ENCODE measurements at regions not wholly inside any gene's neighbourhood (a gene's known extent, or its start where the extent isn't known, plus 50 kb on each side); places are given as distances from the start of the nearest gene placed in this dataset.

DNA sequence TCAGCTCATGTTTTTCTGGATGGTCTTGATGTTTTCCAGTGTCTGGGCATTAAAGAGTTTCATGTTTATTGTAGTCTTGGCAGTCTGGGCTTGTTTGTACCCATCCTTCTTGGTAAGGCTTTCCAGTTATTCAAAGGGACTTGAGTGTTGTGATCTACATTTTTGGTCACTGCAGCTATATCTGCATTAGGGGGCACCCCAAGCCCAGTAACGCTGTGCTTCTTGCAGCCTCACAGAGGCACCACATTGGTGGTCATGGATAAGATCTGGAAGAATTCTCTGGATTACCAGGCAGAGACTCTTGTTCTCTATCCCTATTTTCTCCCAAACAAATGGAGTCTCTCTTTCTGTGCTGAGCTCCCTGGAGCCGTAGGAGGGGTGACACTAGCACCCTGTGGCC, 451.5 kb upstream of the FAT3 start:
- DNase-seq: peak; percentile 60
- no peaks in the 10 kb centered on the region for H3K36me3 ChIP-seq
- H3K9me3 ChIP-seq (ENCODE audit: severe bottlenecking): no peaks in the 10 kb centered on the region
- no peak overlapping the region for H3K27ac ChIP-seq
- no peaks in the 10 kb centered on the region for H3K27me3 ChIP-seq (ENCODE audit: insufficient read depth, low read depth, severe bottlenecking)
- no peak overlapping the region for H3K4me3 ChIP-seq (ENCODE audit: low read depth, low read length)
- TF ChIP-seq, protein P1, sequence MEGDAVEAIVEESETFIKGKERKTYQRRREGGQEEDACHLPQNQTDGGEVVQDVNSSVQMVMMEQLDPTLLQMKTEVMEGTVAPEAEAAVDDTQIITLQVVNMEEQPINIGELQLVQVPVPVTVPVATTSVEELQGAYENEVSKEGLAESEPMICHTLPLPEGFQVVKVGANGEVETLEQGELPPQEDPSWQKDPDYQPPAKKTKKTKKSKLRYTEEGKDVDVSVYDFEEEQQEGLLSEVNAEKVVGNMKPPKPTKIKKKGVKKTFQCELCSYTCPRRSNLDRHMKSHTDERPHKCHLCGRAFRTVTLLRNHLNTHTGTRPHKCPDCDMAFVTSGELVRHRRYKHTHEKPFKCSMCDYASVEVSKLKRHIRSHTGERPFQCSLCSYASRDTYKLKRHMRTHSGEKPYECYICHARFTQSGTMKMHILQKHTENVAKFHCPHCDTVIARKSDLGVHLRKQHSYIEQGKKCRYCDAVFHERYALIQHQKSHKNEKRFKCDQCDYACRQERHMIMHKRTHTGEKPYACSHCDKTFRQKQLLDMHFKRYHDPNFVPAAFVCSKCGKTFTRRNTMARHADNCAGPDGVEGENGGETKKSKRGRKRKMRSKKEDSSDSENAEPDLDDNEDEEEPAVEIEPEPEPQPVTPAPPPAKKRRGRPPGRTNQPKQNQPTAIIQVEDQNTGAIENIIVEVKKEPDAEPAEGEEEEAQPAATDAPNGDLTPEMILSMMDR (IDR thresholded peaks at IDR 0.05; ENCODE audit: low read depth, low read length): peak; percentile 52

DNA sequence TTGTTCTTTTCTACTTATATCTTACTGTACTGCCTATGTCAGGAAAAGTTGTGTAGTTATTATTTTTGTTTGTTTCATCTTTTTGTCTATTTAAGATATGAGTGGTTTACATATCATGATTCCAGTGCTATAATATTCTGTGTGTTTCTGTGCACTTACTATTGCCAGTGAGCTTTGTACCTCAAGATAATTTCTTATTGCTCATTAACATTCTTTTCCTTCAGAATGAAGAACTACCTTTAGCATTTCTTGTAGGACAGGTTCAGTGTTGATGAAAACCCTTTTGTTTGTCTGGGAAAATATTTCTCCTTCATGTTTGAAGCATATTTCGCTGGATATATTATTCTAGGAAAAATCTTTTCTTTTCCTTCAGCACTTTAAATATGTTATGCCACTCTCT, 452.7 kb upstream of the FAT3 start:
- Histone ChIP-seq H3K27ac (no peak overlapping the region), H3K36me3 (no peaks in the 10 kb centered on the region), H3K27me3 (ENCODE audit: insufficient read depth, low read depth, severe bottlenecking) (no peaks in the 10 kb centered on the region), H3K9me3 (ENCODE audit: severe bottlenecking) (no peaks in the 10 kb centered on the region), H3K4me3 (ENCODE audit: low read depth, low read length) (no peak overlapping the region)
- TF ChIP-seq, protein P1 (IDR thresholded peaks at IDR 0.05; ENCODE audit: low read depth, low read length): no peak
- DNase-seq: no peak

DNA sequence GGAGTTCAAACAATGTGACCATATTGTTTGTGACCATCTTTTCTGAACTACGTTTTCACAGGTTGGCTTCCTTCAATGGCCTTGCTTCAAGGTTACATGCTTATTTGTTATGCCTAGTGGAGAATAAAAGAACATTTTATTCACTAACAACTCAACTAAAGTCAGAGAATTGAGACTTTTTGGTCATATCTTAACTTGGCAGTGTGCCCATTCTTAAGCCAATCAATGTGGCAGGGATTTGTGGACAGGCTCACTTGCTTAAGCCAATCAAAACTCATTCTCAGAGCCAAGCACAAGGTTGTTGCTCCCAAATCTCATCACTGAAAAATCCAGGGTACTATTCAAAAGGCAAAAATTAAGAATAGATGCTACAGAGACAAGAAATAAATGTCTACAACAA, 455.8 kb upstream of the FAT3 start:
- H3K27ac ChIP-seq: no peak overlapping the region
- DNase-seq: no peak
- no peaks in the 10 kb centered on the region for H3K36me3 ChIP-seq
- no peaks in the 10 kb centered on the region for H3K9me3 ChIP-seq (ENCODE audit: severe bottlenecking)
- TF ChIP-seq, protein P1 (IDR thresholded peaks at IDR 0.05; ENCODE audit: low read depth, low read length): no peak
- H3K4me3 ChIP-seq (ENCODE audit: low read depth, low read length): no peak overlapping the region
- H3K27me3 ChIP-seq (ENCODE audit: insufficient read depth, low read depth, severe bottlenecking): no peaks in the 10 kb centered on the region

DNA sequence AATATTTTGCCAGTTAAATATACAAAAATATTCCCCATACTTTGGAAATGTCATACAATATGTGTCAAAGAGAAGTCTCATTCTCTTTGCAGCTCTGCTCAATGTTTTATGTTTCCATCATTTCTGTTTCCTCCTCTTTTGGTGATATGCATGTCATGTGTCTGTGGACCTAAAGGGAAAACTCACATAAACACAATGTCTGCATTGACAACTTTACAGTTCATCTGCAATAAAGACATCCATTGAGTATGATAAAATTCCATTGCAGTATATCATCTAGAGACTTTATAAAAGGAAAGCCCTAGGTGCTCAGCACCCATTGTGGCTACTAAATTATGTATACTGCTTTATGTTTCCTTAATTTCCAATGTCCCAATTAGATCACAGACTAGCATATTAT, 461.3 kb upstream of the FAT3 start:
- H3K36me3 ChIP-seq: no peaks in the 10 kb centered on the region
- H3K9me3 ChIP-seq (ENCODE audit: severe bottlenecking): no peaks in the 10 kb centered on the region
- no peak overlapping the region for H3K27ac ChIP-seq
- H3K4me3 ChIP-seq (ENCODE audit: low read depth, low read length): no peak overlapping the region
- no peaks in the 10 kb centered on the region for H3K27me3 ChIP-seq (ENCODE audit: insufficient read depth, low read depth, severe bottlenecking)
- TF ChIP-seq, protein P1 (IDR thresholded peaks at IDR 0.05; ENCODE audit: low read depth, low read length): no peak
- DNase-seq: no peak

DNA sequence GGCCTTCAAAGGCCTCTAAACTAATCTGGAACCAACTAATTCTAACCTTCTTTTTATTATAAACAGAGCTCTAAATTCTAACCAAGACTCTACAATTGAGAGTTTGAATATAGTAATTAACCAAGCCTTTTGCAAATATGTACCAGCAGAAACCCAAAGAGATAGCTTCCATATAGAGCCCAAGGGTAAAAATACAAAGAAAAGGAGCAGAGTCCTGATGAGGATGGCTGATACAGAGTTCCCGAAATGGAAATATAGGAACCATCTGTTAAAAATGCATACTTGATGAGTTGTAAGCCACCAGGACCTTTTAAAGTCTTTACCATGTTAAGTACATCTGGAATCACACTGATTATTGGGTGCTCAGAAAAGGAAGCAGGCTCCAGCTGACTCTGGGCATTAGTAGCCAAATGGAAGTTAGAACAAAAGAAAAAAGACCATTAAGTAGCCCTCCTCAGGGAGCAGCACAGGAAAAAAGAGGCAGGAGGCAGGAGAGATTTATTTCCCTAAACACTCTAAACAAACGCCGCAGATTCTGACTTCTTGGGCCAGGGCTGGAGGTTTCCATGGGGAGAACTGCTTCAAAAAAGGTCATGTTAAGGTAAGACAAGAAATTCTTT, 463.1 kb upstream of the FAT3 start:
- Histone ChIP-seq H3K4me3 (ENCODE audit: low read depth, low read length) (no peak overlapping the region), H3K27ac (no peak overlapping the region), H3K36me3 (no peaks in the 10 kb centered on the region), H3K9me3 (ENCODE audit: severe bottlenecking) (no peaks in the 10 kb centered on the region), H3K27me3 (ENCODE audit: insufficient read depth, low read depth, severe bottlenecking) (no peaks in the 10 kb centered on the region)
- DNase-seq: no peak
- TF ChIP-seq, protein P1 (IDR thresholded peaks at IDR 0.05; ENCODE audit: low read depth, low read length): no peak

DNA sequence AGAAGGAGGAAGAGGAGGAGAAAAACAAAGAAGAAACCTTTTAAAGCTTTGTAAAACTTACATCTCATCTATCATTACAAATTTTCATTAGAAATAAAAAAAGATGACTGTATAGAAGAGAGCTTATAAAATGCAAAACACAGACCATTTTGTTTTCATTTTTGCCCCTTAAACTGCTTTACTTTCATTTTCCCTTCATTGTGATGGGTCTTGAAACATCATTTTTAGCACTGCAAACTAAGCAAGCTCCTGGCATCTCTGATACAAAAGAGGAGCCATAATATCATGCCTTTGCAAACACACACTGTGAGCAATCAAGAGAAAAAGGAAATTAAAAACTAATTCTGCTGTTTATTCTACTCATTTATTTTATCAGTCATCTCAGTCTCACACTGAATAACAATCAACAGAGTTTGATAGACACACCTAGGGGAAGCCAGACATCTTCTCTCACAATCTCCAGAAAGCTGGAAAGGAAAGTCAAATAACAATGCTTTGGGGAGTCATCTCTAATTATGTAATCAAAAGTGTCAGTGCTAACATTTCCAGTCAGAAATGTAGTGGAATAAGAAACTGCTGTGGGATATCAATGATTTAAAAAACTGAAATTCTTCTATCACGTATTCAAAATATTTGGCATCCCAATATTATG, 467.7 kb upstream of the FAT3 start:
- no peaks in the 10 kb centered on the region for H3K9me3 ChIP-seq (ENCODE audit: severe bottlenecking)
- DNase-seq: no peak
- no peaks in the 10 kb centered on the region for H3K27me3 ChIP-seq (ENCODE audit: insufficient read depth, low read depth, severe bottlenecking)
- no peaks in the 10 kb centered on the region for H3K36me3 ChIP-seq
- no peak overlapping the region for H3K27ac ChIP-seq
- TF ChIP-seq, protein P1 (IDR thresholded peaks at IDR 0.05; ENCODE audit: low read depth, low read length): no peak
- no peak overlapping the region for H3K4me3 ChIP-seq (ENCODE audit: low read depth, low read length)

Data from WERI-Rb-1 (cell line).